NOMO-1 (cell line): ENCODE measurements at regions not wholly inside any gene's neighbourhood (a gene's known extent, or its start where the extent isn't known, plus 50 kb on each side); places are given as distances from the start of the nearest gene placed in this dataset.
"Not testable (repeated sequence)": the region's sequence is repeated elsewhere in the genome, so short reads cannot be mapped to it uniquely, and the experiment has no call there.

Experiments used
- DNase-seq, 2 experiments: peaks; one replicate each; lab custom pipeline; 2025; ENCODE audit not compliant: unreplicated experiment in 2 of 2; lab: John Stamatoyannopoulos, UW

- no peak for DNase-seq
These were observed 176.2 kb upstream of the FOXF1 start for GRCh38 chr16:86334079-86334635.

- no peak for DNase-seq
These were observed 174.8 kb upstream of the FOXF1 start for GRCh38 chr16:86335266-86336172.

- DNase-seq: no peak
These were observed 173.2 kb upstream of the FOXF1 start for GRCh38 chr16:86337138-86337537.

GRCh38 chr16:86337581-86338402, 172.5 kb upstream of the FOXF1 start:
- DNase-seq: no peak

GRCh38 chr16:86338403-86339115, 171.8 kb upstream of the FOXF1 start:
- DNase-seq: no peak

- DNase-seq: no peak
These were observed 168.0 kb upstream of the FOXF1 start for GRCh38 chr16:86342161-86342834.

GRCh38 chr16:86343027-86343795, 167.1 kb upstream of the FOXF1 start:
- no peak for DNase-seq

- DNase-seq: no peak
These were observed 166.3 kb upstream of the FOXF1 start for GRCh38 chr16:86343796-86344585.

GRCh38 chr16:86344586-86344871, 165.8 kb upstream of the FOXF1 start:
- DNase-seq: no peak

GRCh38 chr16:86344881-86345280, 165.4 kb upstream of the FOXF1 start:
- no peak for DNase-seq

- no peak for DNase-seq
These were observed 164.8 kb upstream of the FOXF1 start for GRCh38 chr16:86345516-86345915.

- DNase-seq: no peak
These were observed 164.3 kb upstream of the FOXF1 start for GRCh38 chr16:86346034-86346433.

- no peak for DNase-seq
These were observed 163.2 kb upstream of the FOXF1 start for GRCh38 chr16:86347090-86347489.

- no peak for DNase-seq
These were observed 162.3 kb upstream of the FOXF1 start for GRCh38 chr16:86347916-86348555.

GRCh38 chr16:86349338-86349900, 160.9 kb upstream of the FOXF1 start:
- DNase-seq: no peak

- no peak for DNase-seq
These were observed 160.0 kb upstream of the FOXF1 start for GRCh38 chr16:86350289-86350688.

GRCh38 chr16:86351041-86351784, 159.1 kb upstream of the FOXF1 start:
- DNase-seq: no peak

- DNase-seq: not testable (repeated sequence)
These were observed 158.6 kb upstream of the FOXF1 start for GRCh38 chr16:86351785-86352139.
